ENCODE measurements at regions not wholly inside any gene's neighbourhood (a gene's known extent, or its start where the extent isn't known, plus 50 kb on each side); places are given as distances from the start of the nearest gene placed in this dataset.
"Not testable (repeated sequence)": the region's sequence is repeated elsewhere in the genome, so short reads cannot be mapped to it uniquely, and the experiment has no call there.

DNA sequence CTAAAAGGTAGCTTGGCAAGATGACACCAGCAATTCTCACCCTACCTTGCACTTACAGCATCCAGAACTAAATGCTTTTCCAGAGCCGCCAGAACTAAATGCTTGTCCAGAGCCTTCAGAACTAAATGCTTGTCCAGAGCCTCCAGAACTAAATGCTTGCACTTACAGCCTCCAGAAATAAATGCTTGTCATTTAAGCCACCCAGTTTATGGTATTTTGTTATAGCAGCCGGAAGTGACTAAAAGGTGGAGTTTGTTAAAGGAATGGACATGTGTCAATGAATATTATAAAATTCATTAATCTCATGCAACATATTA lies 133.5 kb downstream of the GPX5 start:
- no peak for DNase-seq

DNA sequence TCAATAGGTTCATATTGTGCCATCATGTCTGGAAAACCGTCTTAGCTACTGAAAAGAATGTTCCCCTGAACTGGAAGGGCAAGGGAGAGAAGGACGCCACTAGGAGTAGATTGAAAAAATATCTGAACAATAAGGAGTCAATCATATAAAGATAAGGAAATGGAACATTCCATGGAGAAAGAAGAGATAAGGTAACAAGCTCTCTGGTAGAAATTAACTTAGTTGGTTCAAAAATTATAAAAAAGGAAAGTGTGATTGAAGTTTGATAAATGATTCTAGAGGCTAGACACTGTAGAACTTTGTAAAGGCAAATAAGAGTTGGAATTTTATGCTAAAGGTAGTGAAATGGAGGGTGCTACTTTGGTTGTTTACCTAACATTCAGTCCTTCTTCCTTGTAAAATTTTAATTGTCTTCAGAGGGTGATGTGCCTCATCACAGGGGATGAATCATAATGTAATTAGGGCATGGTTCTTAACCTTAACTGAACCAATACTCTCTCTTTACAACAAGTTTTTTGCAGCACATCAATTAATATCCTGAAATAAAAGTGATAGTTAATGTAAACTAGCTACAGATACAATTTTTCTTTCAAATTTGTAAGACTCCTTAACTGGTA lies 135.5 kb downstream of the GPX5 start:
- DNase-seq, result no peak

DNA sequence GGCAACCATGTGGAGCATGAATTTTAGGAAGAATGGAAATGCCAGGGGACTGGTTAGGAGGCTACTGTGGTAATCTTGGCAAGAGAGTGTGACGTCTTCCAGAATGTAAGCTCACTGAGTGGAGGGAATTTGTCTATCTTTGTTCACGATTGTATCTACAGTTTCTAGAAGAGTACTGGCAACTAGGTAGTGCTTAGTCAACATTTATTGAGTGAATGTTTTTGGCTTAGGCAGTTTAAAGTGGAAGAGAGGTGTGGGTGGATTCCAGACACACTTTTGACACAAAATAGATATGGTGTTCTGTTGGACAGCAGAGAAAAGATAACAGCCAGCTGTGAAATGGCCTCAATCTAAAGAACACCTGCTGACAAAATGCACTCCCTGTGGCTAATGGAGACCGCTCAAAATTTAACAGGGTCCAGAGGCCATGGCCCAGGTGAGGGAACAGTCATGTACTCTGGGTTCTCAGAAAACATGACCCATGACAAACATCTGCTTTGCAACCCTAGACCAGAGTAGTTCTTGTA lies 139.3 kb downstream of the GPX5 start:
- no peak for DNase-seq

DNA sequence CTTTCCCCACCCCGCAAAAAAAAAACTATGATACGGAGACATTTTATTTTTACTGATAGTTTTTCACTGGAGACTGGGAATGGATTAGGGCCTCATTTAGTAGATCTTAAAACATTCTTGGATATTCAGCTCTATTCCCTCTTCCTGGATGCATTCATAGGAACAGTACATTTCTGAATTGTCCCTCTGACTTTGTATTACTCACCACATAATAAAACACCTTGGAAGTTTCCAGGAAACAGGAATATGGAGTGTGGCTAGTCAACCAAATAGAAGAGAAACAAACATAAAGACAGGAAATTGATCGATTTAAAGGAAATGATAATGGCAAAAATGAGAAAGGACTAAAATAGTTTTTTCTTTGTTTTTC lies 147.7 kb downstream of the GPX5 start:
- no peak for DNase-seq

DNA sequence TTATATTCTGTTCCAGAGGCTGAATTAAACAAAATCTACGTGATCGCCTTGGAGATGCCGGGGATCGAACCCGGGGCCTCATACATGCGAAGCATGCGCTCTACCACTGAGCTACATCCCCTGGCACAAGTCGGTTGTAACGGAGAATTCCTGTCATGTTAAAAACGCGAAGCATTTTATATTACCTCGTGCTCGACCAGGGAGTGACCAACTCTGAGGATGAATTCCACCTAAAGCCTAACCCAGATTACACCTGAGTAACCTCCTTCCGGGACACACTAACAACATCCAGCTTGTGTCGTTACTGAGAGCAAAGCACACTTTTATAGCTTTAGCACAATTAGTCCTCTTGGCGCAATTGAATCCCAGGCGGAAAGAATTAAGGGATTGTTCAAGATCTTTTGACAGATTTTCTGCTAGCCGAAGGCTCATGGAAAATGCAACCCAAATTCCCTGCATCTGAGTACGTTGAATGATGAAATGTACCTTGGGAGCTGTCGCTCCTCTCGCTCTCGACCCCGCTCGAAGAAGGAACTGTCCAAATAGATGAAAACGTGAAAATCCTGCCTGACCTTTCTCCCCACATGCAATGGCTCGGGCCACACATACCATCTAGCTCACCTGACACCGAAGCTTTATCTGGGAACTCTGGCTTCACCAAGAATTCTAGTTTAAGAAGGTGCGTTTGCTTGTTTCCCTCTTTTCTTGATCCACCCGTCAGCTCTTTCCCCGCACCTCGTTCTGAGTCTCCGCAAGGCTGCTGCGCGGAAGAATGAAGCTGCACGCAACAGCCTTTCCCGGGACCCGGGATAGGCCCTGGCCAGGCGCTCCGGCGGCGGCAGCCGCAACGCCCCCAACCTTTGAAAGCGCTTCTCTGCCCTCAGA lies 148.3 kb downstream of the GPX5 start:
- peak; percentile 25 for DNase-seq

DNA sequence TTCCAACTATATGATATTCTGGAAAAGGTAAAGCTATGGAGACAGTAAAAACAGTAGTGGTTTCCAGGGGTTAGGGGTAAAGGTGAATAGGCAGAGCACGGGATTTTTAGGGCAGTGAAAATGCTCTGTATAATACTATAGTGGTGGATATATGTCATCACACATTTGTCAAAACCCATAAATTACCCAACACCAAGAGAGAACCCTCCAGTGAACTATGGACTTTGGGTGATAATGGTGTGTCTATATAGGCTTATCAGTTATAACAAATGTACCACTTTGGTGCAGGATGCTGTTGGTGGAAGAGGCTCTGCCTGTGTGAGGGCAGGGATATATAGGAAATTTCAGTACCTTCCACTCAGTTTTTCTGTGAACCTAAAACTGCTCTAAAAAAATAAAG lies 149.9 kb downstream of the GPX5 start:
- no peak for DNase-seq

DNA sequence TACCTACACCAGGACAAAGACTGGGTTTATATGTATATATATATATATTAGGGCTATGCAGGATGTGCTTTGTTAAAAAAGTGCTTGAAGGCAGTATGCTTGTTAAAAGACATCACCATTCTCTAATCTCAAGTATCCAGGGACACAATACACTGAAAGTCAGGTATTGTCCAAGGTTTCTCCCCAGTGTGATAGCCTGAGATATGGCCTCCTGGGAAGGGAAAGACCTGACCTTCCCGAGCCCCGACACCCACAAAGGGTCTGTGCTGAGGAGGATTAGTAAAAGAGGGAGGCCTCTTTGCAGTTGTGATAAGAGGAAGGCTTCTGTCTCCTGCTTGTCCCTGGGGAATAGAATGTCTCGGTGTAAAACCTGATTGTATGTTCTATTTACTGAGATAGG lies 156.9 kb downstream of the GPX5 start:
- no peak for DNase-seq

DNA sequence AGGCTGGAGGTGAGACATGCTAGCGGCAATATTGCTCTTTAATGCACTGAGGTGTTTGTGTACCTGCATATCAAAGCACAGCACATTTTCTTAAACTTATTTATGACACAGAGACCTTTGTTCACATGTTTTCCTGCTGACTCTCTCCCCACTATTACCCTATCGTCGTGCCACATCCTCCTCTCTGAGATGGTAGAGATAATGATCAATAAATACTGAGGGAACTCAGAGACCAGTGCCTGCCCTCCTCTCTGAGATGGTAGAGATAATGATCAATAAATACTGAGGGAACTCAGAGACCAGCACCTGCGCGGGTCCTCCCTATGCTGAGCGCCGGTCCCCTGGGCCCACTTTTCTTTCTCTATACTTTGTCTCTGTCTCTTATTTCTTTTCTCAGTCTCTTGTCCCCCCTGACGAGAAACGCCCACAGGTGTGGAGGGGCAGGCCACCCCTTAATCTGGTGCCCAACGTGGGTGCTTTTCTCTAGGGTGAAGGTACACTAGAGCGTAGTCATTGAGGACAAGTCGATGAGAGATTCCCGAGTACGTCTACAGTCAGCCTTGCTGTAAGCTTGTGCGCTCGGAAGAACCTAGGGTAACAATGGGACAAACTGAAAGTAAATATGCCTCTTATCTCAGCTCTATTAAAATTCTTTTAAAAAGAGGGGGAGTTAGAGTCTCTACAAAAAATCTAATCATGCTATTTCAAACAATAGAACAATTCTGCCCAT lies 157.4 kb downstream of the GPX5 start:
- DNase-seq, result not testable (repeated sequence)

DNA sequence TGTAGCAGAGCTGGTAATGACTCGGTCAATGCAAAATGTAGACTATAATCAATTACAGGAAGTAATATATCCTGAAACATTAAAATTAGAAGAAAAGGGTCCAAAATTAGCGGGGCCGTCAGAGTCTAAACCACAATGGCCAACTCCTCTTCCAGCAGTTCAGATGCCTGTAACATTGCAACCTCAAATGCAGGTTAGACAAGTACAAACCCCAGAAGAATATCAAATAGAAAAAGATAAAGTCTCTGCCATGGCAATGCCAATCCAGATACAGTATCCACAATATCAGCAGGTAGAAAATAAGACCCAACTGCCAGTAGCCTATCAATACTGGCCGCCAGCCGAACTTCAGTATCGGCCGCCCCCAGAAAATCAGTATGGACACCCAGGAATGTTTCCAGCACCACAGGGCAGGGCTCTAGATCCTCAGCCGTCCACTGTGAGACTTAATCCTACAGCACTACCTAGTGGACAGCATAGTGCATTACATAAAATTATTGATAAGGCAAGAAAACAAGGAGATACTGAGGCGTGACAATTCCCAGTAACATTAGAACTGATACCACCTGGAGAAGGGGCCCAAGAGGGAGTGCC lies 158.4 kb downstream of the GPX5 start:
- peak; percentile 42 for DNase-seq

DNA sequence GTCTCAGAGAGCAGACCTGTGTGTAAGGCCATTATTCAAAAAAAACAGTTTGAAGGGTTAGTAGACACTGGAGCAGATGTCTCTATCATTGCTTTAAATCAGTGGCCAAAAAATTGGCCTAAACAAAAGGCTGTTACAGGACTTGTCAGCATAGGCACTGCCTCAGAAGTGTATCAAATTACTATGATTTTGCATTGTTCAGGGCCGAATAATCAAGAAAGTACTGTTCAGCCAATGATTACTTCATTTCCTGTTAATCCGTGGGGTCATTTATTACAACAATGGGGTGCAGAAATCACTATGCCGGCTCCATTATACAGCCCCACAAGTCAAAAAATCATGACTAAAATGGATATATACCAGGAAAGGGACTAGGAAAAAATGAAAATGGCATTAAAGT lies 160.3 kb downstream of the GPX5 start:
- not testable (repeated sequence) for DNase-seq

DNA sequence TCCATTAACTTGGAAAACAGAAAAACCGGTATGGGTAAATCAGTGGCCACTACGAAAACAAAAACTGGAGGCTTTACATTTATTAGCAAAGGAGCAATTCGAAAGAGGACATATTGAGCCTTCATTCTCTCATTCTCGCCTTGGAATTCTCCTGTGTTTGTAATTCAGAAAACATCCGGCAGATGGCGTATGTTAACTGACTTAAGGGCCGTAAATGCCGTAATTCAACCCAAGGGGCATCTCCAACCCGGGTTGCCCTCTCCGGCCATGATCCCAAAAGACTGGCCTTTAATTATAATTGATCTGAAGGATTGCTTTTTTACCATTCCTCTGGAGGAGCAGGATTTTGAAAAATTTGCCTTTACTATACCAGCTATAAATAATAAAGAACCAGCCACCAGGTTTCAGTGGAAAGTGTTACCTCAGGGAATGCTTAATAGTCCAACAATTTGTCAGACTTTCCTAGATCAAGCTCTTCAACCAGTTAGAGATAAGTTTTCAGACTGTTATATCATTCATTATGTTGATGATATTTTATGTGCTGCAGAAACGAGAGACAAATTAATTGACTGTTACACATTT lies 160.9 kb downstream of the GPX5 start:
- DNase-seq, result peak; percentile 68

DNA sequence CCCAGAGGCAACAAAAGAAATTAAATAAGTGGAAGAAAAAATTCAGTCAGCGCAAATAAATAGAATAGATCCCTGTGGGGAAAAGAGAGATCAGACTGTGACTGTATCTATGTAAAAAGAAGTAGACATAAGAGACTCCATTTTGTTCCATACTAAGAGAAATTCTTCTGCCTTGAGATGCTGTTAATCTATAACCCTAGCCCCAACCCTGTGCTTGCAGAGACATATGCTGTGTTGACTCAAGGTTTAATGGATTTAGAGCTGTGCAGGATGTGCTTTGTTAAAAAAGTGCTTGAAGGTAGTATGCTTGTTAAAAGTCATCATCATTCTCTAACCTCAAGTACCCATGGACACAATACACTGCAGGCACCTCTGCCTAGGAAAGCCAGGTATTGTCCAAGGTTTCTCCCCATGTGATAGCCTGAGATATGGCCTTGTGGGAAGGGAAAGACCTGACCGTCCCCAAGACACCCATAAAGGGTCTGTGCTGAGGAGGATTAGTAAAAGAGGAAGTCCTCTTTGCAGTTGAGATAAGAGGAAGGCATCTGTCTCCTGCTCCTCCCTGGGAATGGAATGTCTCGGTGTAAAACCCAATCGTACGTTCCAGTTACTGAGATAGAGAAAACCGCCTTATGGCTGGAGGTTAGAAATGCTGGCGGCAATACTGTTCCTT lies 161.8 kb downstream of the GPX5 start:
- not testable (repeated sequence) for DNase-seq

DNA sequence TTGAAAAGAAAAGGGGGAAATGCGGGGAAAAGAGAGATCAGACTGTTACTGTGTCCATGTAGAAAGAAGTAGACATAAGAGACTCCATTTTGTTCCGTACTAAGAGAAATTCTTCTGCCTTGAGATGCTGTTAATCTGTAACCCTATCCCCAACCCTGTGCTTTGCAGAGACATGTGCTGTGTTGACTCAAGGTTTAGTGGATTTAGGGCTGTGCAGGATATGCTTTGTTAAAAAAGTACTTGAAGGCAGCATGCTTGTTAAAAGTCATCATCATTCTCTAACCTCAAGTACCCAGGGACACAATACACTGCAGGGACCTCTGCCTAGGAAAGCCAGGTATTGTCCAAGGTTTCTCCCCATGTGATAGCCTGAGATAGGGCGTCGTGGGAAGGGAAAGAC lies 166.3 kb downstream of the GPX5 start:
- not testable (repeated sequence) for DNase-seq

DNA sequence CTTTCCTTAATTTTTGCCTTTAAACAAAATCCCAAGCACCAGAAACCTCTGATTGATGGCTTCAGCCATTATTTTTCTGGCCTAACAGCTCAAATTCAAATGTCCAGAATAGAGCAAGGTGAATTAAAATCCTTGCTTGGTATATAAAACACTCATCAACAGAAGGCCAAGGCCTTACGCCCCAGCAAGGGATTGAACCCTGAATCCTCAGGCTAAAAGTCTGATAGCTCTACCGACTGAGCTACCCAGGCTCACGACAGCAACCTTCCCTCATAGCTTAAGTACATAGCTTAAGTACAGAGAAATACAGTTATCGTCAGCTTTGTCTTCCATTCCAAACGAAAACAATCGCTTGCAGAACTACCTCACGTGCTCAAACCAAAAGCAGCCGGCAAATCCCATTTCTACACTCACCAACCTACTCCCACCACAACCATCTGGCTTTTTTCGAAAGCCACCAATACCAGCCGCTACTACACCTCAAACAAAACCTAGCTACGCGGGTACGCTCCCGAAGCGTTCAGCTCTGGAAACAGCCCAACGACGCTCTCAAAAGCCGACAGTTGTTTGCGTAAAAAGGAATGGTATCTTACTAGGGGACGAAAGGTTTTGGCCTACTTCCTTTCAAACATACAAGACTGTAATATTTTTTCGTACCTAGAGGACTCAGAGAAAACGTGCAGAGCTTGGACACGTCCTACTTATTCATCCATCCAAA lies 167.5 kb downstream of the GPX5 start:
- DNase-seq, result no peak

DNA sequence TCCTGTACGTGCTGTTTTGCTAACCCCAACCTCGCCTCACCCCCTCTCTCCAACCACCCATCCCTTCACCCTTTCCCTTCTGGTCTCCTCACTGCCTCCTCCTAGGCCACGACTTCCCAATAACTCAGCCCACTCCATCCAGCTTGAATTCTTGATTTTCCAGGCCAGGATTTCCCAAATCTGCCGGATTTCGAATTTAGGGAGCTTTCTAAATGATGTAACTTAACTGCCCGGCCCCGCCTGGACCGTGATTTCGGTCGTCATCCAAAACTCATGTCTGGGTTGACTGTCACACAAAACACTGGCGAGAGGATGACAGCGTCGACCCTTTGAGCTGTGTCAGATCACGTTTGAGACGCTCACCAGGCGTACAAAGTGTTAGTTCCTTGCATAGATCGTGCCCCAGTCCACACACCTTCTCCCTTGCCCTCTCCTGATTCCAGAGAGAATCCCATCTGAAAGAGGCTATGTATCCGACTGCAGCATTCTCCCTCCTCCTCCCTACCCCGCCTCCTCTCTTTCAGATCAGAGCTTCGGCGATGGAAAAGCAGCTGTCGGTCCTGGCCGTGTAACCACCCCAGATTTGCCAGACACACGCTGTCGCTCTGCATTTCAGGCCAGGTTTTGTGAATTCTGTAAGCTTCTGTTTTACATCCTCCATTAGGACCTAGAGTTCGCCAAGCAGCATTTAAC lies 168.2 kb downstream of the GPX5 start:
- no peak for DNase-seq

DNA sequence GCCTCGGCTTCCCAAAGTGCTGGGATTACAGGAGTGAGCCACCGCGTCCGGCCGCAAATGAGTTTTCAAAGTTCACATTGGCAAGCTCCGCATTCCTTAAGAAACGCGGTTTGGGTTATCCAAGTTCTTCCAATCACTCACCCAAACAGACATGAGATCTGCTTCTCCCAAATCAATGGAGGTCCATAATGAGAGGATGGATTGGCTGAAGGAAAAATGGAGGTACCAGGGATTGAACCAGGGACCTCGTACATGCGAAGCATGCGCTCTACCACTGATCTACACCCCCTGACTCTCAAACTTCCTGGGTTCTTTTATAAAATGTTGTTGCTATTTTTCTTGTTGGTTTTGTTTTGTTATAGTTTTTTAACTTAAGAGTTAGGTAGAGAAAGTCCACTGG lies 170.0 kb downstream of the GPX5 start:
- DNase-seq, result no peak

DNA sequence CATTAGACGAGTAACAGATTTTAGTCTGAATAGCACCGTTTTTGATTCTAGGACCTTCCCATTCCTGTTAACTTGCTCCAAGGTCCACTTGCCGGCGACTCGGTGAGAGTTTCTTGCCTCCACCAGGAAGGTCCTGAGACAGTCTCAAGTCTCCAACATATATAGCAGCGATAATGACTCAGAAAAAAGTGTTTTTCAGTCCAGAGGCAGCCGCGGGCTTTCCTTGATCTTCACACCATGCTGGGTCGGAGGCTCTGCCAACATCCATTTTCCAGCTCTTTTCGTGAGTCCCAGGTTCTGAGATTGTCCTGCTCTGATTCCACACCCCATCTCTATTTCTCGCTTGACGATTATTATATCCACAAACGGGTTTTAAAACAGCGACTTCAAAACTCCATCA lies 170.5 kb downstream of the GPX5 start:
- no peak for DNase-seq

DNA sequence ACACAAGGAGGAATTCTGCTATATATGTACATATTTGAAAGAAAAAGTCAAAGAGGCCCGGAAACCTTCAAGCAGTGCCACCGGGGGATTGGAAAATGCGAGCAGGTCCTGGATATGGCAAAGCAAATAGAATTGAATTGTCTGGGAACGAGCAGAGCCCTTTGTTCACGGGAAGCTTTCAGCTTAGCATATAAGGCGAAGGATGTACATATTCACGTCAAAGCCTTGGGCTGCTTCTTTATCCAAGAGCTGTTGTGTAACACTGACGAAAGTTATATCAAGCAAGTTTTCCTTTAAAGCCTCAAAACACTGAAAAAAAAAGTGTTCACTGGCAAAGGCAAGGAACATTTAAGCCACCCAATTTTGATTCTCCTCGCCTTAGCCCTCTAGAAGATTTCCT lies 171.0 kb downstream of the GPX5 start:
- DNase-seq, result no peak

DNA sequence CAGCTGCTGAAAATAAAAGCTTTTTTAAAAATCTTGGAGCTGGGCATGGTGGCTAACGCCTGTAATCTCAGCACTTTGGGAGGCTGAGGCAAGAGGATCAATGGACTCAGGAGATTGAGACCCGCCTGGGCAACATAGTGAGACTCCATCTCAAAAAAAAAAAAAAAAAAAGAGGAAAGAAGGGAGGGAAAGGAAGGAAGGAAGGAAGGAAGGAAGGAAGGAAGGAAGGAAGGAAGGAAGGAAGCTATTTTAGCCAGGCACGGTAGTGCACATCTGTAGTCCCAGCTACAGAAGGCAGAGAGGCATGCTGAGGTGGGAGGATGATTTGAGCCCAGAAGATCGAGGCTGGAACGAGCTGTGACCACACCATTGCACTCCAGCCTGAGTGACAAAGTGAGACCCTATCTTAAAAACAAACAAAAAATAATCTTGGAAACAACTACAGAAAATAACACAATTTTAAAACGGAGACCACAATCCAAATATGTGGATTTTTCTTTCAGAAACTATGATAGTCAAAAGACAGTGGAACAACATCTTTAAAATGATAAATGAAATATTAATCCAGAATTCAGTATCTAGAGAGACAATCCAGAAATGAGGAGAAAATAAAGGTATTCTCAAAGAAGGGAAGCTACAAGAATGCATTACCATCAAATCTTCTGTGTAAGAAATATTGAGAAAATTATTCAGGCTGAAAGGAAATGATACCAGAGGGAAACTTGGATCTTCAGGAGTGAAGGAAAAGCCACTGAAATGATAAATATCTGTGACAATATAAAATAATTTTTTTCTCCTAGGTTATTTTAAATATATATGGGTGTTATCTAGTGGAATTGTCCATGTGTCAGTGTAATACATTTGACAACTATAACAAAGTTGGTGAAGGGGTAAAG lies 182.0 kb downstream of the GPX5 start:
- no peak for DNase-seq
